CD14-positive monocyte (primary cell): ENCODE measurements at regions not wholly inside any gene's neighbourhood (a gene's known extent, or its start where the extent isn't known, plus 50 kb on each side); places are given as distances from the start of the nearest gene placed in this dataset.

Source experiments
- DNase-seq, 3 donors: peaks; one replicate each; pipeline ENCODE4 v3.0.0-alpha.2; 2011 to 2022
- H2AFZ ChIP-seq: 2 replicates; pipeline ENCODE4 v1.6.0; 2012; ENCODE audit warnings: mild to moderate bottlenecking, low read depth, low read length, inconsistent platforms; ENCODE audit not compliant: insufficient read depth, poor library complexity, severe bottlenecking
- H3K27ac ChIP-seq, 2 donors: 1 replicate in 1 of 2; 2 replicates in 1 of 2; pipeline ENCODE4 v1.5.1; 2012 to 2013; ENCODE audit warnings: low read length in 2 of 2, control low read depth in 1 of 2, inconsistent platforms in 1 of 2, low read depth in 1 of 2, mild to moderate bottlenecking in 1 of 2
- H3K27me3 ChIP-seq, 2 donors: one replicate each; pipeline versions ENCODE4 v1.6.0 to v1.6.1; 2011 to 2013; ENCODE audit warnings: low read length in 2 of 2; ENCODE audit not compliant: control insufficient read depth in 2 of 2, insufficient read depth in 2 of 2
- H3K36me3 ChIP-seq, 2 donors: replicated peaks in 1 of 2; 1 replicate in 1 of 2; 2 replicates in 1 of 2; pipeline versions ENCODE4 v1.5.1 to v1.6.1; 2012 to 2013; ENCODE audit warnings: low read length in 2 of 2, control low read depth in 1 of 2, inconsistent platforms in 1 of 2, mild to moderate bottlenecking in 1 of 2; ENCODE audit not compliant: insufficient read depth in 2 of 2, control insufficient read depth in 1 of 2
- H3K4me1 ChIP-seq, 2 donors: 1 replicate in 1 of 2; 2 replicates in 1 of 2; pipeline versions ENCODE4 v1.5.1 to v1.6.1; 2012 to 2013; ENCODE audit warnings: low read length in 2 of 2, control low read depth in 1 of 2, inconsistent platforms in 1 of 2, mild to moderate bottlenecking in 1 of 2, moderate library complexity in 1 of 2; ENCODE audit not compliant: insufficient read depth in 2 of 2, control insufficient read depth in 1 of 2
- H3K4me2 ChIP-seq: replicated peaks from 2 replicates; pipeline ENCODE3; 2012; ENCODE audit warnings: low read length, moderate library complexity, mild to moderate bottlenecking; ENCODE audit not compliant: poor library complexity, severe bottlenecking; ENCODE audit errors: extremely low read depth
- H3K4me3 ChIP-seq, 3 experiments: fragments of 200-600 bp in 1 of 3; sonication (generic) in 1 of 3; replicated peaks in 1 of 3; 1 replicate in 2 of 3; 2 replicates in 1 of 3; pipeline ENCODE4 v1.5.1; 2011 to 2013; ENCODE audit warnings: low read length in 3 of 3, mild to moderate bottlenecking in 3 of 3, control low read depth in 2 of 3, low read depth in 2 of 3, inconsistent platforms in 1 of 3, moderate library complexity in 1 of 3
- H3K79me2 ChIP-seq: 2 replicates; pipeline ENCODE4 v1.6.0; 2012; ENCODE audit warnings: mild to moderate bottlenecking, control low read depth, inconsistent platforms, low read length, moderate library complexity; ENCODE audit not compliant: insufficient read depth
- H3K9ac ChIP-seq: 2 replicates; pipeline ENCODE4 v1.6.0; 2017; ENCODE audit warnings: low read length, mild to moderate bottlenecking; ENCODE audit not compliant: insufficient read depth, poor library complexity, severe bottlenecking
- H3K9me3 ChIP-seq, 2 donors: replicated peaks in 1 of 2; 1 replicate in 1 of 2; 2 replicates in 1 of 2; pipeline versions ENCODE4 v1.5.1 to v1.6.1; 2012 to 2013; ENCODE audit warnings: low read length in 2 of 2, control low read depth in 1 of 2; ENCODE audit not compliant: control insufficient read depth in 1 of 2, insufficient read depth in 1 of 2
- H4K20me1 ChIP-seq: 2 replicates; pipeline ENCODE4 v1.6.0; 2012; ENCODE audit warnings: mild to moderate bottlenecking, low read length, control low read depth, moderate library complexity; ENCODE audit not compliant: insufficient read depth
- H3K27ac Mint-ChIP-seq, 7 donors: one replicate each; pipeline ENCODE4 v1.8.0; 2020; ENCODE audit warnings: mild to moderate bottlenecking in 7 of 7, mixed read lengths in 7 of 7, moderate library complexity in 6 of 7, inconsistent platforms in 2 of 7
- H3K27me3 Mint-ChIP-seq, 3 donors: one replicate each; pipeline ENCODE4 v1.8.0; 2021 to 2022; ENCODE audit warnings: low read depth in 3 of 3, mild to moderate bottlenecking in 3 of 3, mixed read lengths in 3 of 3, moderate library complexity in 3 of 3, inconsistent platforms in 1 of 3
- H3K36me3 Mint-ChIP-seq, 2 donors: one replicate each; pipeline ENCODE4 v1.8.0; 2020; ENCODE audit warnings: mixed read lengths in 2 of 2, inconsistent platforms in 1 of 2, mild to moderate bottlenecking in 1 of 2
- H3K4me1 Mint-ChIP-seq: one replicate; pipeline ENCODE4 v1.8.0; 2020; ENCODE audit warnings: mild to moderate bottlenecking, mixed read lengths
- H3K4me3 Mint-ChIP-seq, 2 donors: one replicate each; pipeline ENCODE4 v1.8.0; 2020; ENCODE audit warnings: mild to moderate bottlenecking in 2 of 2, mixed read lengths in 2 of 2, moderate library complexity in 1 of 2
- H3K9me3 Mint-ChIP-seq, 7 donors: one replicate each; pipeline ENCODE4 v1.8.0; 2020 to 2022; ENCODE audit warnings: mixed read lengths in 7 of 7, mild to moderate bottlenecking in 6 of 7, moderate library complexity in 6 of 7, inconsistent platforms in 2 of 7
- CTCF ChIP-seq: fragments of 200-600 bp; IDR thresholded peaks from one replicate; pipeline ENCODE4 v1.8.0; 2022; ENCODE audit warnings: antibody characterized with exemption, mild to moderate bottlenecking
- WGBS: methylation state at CpG from one replicate; pipeline ENCODE4 v1.1.5; 2013; ENCODE audit warnings: missing lambda C conversion rate; ENCODE audit not compliant: insufficient coverage; 5-methylcytosine and 5-hydroxymethylcytosine counted together
- intact Hi-C, 2 donors: fragments of 100-400 bp; cut with micrococcal nuclease; formaldehyde crosslinking; loops; one replicate each; pipeline versions ENCODE4 v1.15.0 to v1.15.1; 2023

GRCh38 chr2:83143946-83144345 lies 1315.1 kb downstream of the SUCLG1 start:
- Mint-ChIP-seq H3K9me3 (peaks cover 0 to 5% (median 2%) of the 10 kb centered on the region in 7 donors), H3K27me3 (peaks cover 0 to 1% (median 0%) of the 10 kb centered on the region in 3 donors), H3K27ac (no peak overlapping the region), H3K36me3 (no peaks in the 10 kb centered on the region), H3K4me1 (no peaks in the 10 kb centered on the region), H3K4me3 (no peak overlapping the region)
- Histone ChIP-seq H3K4me1 (no peaks in the 10 kb centered on the region), H3K4me2 (no peak overlapping the region), H3K36me3 (no peaks in the 10 kb centered on the region), H2AFZ (no peak overlapping the region), H3K27me3 (no peaks in the 10 kb centered on the region), H3K4me3 (no peak overlapping the region), H3K9me3 (no peaks in the 10 kb centered on the region), H3K79me2 (no peaks in the 10 kb centered on the region), H3K27ac (no peak overlapping the region), H4K20me1 (no peaks in the 10 kb centered on the region), H3K9ac (no peak overlapping the region)
- intact Hi-C loops: no loop called here
- no CpG with 5 or more reads among the region's 1 CpG for WGBS
- DNase-seq: no peak
- TF ChIP-seq CTCF: no peak

GRCh38 chr2:83142934-83143333 lies 1316.1 kb downstream of the SUCLG1 start:
- Mint-ChIP-seq H3K9me3 (peaks cover 0 to 7% (median 2%) of the 10 kb centered on the region in 7 donors), H3K36me3 (no peaks in the 10 kb centered on the region), H3K4me1 (no peaks in the 10 kb centered on the region), H3K4me3 (no peak overlapping the region), H3K27ac (no peak overlapping the region), H3K27me3 (peaks cover 0 to 1% (median 0%) of the 10 kb centered on the region in 3 donors)
- Histone ChIP-seq H3K4me3 (no peak overlapping the region), H3K27me3 (no peaks in the 10 kb centered on the region), H3K27ac (no peak overlapping the region), H3K4me2 (no peak overlapping the region), H3K4me1 (no peaks in the 10 kb centered on the region), H3K9ac (no peak overlapping the region), H4K20me1 (no peaks in the 10 kb centered on the region), H3K36me3 (no peaks in the 10 kb centered on the region), H3K79me2 (no peaks in the 10 kb centered on the region), H2AFZ (no peak overlapping the region), H3K9me3 (no peaks in the 10 kb centered on the region)
- no peak for TF ChIP-seq CTCF
- intact Hi-C loops: no loop called here
- no peak for DNase-seq
